CMK (cell line): ENCODE measurements at regions not wholly inside any gene's neighbourhood (a gene's known extent, or its start where the extent isn't known, plus 50 kb on each side); places are given as distances from the start of the nearest gene placed in this dataset.

ENCODE experiments used
- DNase-seq: peaks from one replicate; pipeline ENCODE4 v3.0.0-alpha.2; 2010; ENCODE audit warnings: low read depth

DNA sequence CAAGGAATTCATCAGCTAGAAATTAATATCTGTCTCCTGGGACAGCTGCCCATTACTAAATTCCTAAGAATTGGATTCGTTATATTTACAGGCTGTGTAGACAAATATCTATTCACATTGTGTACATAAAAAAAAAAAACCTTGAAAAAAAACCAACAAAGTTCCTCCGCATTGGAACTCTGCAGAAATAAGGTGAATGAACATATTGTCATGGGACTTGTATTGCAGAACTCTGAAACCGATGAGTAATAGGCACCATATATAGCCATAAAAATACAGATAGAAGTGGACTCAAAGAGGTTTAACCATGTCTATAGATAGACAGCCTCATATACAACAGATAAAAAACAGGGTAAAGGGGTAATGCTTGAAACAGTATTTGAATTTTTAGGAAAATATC lies 909.9 kb upstream of the CHAC2 start:
- DNase-seq = no peak

DNA sequence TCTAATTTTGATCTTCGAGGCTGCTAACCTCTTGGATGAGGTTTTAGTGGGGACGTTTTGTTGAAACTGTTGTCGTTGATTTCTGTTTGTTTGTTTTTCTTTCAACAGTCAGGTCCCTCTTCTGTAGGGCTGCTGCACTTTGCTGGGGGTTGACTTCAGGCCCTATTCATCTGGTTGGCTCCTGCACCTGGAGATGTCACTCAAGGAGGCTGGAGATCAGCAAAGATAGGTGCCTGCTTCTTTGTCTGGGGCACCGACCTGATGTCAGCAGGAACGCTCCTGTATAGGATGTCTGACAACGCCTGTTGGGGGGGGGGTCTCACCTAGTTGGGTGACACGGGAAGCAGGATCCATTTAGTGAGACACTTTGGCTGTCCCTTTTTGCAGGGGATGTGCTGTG lies 915.6 kb upstream of the CHAC2 start:
- no peak for DNase-seq

DNA sequence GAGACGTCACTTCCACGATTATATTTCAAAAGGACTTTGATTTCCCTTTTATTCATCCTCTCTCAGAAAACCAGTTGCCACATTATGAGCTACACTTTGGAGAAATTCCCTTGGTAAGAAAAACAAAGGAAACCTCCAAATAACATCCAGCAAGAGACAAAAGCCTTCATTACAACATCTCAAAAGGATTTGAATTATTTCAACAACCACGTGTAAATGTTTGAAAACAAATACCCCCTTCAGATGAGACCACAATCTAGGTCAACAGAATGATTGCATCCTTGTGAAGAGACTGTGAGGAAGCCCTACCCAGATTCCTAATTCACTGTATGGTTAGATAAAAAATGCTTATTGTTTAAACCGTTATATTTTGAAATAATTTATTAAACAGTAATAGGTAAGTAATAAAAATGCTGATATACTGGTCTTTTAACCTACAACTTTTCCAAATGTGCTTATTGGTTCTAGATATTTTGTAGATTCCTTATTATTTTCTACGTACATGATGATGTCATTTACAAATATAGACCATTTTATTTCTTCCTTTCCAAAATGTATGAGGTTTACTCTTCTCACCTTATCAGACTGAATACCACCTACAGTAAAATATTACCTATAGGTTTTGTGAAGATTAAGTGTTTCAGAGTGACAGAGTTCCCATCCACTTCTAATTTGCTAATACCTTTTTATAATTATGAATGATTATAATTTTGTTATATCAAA lies 922.7 kb upstream of the CHAC2 start:
- DNase-seq = no peak

DNA sequence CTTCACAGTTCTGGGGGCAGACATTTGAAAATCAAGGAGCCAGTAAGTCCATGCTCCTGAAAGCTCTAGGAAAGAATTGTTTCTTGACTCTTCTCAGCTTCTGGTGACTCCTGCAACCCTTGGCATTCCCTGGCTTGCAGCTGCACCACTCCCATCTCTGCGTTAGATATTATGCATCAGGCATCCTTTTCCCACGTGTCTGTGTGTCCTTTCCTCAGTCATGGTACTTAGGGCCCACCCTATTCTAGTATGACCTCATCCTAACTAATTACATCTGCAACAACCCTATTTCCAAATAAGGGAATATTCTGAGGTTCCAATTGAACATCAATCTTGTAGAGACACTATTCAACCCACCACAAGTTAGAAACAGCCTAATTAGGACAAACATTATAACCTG lies 931.7 kb upstream of the CHAC2 start:
- no peak for DNase-seq

DNA sequence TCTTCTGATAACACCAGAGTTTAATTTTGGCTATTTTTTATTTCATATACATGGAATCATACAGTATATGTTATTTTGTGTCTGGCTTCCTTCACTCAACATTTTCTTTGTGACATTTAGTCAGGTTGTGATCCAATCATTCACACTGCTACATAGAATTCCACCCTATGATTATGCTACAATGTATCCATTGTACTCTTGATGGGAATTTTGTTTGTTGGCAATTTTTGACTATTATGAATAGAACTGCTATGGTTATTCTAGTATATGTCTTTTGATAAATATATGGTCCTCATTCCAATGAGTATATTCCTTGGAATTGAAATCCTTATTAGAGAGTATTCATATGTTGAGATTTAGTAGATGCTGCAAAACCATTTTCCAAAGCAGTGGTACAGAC lies 936.4 kb upstream of the CHAC2 start:
- no peak for DNase-seq

DNA sequence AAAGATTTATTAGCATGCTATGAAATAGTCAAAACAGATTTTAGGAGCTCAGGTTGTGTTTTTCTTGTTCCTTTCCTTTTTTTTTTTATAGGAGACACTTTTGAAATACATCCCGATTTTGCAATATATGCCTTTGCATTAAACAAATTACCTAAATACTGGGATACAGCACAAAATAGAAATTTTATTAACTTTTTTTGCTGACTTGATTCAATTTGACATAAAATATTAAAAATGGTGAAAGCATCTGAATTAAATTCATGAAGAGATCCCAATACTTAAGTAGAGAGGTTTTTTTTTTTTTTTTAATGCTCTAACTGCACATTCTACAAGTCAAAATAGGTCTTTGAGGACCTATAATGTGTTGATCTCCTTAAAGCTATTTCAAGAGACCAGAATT lies 939.5 kb upstream of the CHAC2 start:
- no peak for DNase-seq

DNA sequence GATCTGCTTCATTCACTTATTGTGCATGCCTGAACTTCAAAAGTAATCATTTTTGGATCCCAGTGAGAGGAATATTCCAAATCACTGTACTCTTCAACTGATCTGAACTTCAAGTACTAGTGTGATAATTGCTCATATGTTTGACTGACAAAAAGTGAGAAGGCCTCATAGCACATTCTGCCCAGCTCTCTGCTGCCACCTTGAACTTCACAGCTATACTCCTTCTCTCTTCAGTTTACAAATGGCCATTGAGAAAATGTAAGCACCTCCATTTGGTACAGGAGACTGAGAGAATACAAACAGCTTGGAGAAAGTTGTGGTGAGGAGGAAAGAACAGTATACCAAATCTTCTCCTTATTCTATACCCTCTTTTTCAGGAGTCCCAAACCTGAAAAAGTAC lies 946.0 kb upstream of the CHAC2 start:
- no peak for DNase-seq

DNA sequence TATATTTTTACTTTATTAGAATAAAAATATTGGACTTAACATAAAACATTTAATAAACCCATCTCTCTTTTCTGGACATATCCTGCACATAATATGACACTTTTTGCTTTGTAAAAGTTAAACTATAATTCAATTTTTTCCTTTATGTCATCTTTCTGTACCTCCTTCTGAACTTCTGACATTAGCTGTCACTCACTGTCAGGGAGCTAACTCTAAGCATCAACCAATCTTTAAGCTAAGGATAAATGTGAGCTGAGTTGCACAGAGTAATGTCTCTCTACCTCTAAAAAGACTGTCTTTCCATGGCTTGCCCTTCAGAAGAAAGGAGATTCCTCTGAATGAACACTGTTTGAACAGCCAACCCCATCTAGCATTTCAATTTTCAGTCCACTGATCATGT lies 948.6 kb upstream of the CHAC2 start:
- DNase-seq = no peak

DNA sequence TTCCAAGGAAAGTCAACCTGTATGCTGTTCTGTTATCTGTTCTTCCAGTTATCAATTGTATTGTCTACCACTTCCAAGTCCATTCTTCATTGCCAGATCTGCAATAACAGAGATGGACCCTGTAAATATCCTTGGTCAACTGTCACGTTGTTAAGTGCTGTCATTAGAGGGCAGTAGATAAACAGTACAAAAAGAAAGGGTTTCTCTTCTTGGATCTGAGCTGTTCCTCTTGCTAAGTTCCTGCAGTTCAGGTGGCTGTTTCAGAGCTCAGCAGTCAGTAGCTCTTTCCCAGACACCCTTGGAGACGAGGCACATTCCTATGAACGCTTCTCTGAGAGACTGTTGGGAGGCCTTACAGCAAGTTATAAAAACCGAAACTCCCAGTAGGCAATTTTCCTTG lies 957.1 kb upstream of the CHAC2 start:
- no peak for DNase-seq

DNA sequence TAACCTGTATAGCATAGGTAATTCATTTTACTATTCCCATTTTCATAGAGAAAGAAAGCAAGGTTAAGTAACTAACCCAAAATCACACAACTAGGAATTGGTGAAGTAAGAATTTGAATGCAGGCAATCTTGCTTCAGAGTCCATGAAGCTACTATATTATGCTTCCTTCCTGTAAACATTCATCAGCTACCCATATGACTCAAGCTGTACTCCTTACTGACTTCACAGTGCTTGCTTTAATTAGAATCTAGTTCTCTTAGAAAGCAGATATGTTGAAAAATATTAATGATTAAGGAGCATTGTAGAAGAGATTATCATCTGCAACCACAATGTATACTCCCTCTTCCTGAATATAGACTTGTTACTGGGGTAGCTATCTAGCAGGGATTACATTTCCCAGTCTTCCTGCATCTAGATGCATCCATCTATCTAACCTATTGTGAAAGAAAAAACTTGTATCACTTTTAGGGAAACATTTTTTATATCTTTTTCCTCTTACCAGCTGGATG lies 961.6 kb upstream of the CHAC2 start:
- no peak for DNase-seq

DNA sequence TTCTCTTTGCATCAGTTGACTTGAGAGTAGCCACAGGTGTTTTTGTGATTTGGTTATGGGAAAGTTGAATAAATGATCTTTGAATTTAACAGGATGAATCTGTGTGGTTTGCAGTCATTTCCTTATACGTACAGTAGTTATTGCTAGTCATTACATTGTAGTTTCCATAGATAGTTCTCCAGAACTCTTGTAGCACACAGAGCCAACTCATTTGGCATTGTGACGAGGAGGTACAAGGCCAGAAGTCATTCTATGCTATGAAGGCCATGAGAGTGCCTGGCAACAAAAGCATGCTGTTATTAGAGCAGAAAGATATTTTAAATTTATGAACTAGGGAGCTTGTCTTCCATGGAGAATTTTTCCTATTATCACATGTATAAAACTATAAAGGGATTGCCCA lies 973.0 kb upstream of the CHAC2 start:
- no peak for DNase-seq

DNA sequence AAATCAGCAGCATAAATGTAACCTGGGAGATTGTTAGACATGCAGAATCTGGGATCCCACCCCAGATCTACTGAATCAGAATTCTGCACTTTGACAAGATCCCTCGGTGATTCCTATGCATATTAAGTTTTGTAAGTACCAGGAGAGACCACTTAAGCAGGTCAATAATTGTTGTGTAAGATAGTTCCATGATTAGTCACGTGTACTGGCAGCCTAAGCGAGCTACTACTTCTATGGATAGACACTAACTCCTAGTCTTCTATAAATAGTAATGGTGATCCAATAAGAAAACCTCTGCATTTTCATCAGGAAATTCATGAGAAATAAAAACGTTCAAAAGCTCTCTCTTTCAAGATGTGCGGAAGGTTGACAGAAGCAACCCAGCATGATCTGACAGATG lies 988.2 kb upstream of the CHAC2 start:
- DNase-seq = no peak

DNA sequence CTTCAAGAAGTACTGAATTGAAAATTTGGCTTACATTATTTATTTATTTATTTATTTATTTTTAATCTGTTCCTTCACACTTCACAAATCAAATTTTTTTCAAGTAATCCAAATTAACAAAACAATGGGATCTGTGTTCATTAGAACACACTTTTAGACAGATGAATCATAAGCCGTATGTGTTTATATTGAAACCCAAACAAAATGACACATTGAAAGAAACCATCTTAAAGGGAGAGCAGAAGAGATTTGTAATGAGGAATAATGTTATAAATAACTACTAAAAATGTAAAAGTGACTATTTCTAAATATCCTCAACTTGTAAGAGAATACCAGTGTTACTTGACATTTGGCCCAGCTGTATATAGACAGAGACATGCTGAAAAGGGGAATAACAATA lies 991.0 kb upstream of the CHAC2 start:
- DNase-seq = no peak

DNA sequence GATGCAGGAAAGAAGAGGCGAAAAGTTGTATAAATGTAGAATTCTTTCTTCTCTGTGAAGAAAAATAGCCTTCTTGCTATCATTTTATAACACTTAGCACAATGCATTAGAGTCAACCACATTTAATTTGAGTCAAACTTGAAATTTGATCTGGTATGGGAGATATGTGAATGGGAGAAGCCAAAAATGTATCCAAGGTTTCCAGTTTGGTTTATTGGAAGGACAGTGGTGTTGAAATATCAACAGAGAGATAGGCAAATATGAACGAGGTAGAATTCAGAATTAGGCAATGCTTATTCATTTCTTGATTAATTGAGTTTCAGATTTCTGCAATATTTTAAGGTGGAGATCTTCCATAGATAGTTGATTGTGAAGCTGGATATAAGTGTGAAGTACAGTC lies 991.9 kb upstream of the CHAC2 start:
- no peak for DNase-seq

DNA sequence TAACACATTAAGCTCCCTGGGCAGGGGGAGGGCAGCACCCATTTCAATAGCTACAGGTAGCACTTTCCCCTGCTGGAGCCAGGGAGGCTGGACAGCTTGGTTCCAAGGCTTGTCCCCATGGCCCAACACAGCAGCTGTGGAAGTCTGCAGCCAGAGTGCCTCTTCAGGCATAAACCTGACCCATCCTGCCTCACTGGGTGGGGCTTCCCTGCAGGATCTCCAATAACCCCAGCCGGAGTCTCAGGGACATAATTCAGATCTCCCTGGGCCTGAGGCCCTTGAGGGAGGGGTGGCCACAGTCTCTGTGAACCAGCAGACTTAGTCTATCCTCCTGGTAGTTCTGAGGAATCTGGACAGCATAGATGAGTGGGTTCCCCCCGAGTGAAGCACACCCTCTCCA lies 1001.9 kb upstream of the CHAC2 start:
- DNase-seq = no peak

DNA sequence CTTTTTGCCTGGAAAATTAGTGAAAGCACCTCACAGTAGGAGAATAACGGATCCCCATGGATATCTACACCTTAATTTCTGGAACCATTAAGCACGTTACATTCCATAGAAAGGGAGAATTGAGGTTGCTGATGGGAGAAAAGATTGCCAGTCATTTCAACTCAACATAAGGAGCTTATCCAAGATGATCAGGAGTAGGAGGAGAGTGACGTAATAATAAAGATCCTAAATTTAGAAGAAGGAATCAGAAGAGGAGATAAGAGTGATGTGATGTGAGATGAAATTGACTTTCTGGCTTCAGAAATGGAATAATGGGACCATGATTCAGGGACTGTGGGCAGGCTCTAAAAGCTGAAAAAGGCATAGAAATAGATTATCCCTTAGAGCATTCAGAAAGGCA lies 1017.8 kb upstream of the CHAC2 start:
- DNase-seq = no peak

DNA sequence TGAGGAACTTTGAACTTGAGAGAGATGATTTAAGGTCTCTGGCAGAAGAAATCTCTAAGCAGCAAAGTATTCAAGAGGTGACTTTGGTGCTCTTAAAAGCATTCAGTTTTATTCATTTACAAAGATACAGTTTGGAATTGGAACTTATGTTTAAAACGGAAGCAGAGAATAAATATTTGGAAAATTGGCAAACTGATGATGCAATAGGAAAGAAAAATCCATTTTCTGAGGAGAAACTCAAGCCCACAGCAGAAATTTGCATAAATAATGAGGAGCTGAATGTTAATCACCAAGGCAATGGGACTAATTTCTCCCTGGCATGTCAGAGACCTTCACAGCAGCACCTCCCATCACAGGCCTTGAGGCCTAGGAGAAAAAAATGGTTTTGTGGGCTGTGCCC lies 1022.5 kb upstream of the CHAC2 start:
- no peak for DNase-seq

DNA sequence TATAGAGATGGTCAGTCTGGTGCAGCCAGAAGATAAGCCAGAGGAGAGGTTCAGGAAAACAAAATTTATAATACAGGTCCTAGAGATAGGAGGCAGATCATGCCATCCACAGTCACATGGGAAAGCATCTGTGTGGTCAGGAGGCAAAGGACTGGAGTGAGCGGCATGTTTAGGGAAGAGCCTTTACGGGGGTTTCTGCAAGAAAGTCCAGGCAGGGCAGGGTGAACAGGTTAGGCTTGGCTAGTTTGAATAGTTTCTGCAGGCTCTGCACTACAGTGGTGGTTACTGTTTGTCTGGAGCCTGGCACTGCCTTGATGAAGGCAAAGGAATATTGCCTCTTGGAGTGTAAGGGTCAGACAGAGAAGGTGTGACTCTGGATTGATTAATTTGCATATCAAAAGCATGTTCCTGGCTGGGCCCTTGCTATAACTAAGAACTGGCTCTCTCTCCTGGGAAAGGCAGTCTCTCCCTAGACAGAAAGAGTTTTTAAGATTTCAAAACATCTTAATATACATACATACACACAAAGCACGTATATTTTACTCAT lies 1034.7 kb upstream of the CHAC2 start:
- no peak for DNase-seq

DNA sequence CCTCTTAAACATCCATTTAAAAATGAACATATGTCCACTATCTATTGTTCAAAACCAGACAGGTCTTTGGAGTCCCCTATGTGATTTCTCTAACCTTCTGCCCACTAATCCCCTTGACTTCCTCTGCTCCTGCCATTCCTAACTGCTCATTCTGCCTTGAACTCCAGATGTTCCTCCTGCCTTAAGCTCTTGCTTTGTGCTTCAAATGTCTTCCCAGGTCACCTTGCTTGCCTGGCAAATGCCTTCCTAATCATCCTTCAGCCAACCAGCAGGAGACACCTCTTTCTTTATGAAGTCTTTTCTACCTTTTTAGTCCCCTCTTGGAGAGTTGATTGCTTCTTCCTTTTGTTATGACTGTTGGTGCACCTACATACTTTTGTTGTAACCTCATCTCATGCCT lies 1043.0 kb upstream of the CHAC2 start:
- DNase-seq = no peak

DNA sequence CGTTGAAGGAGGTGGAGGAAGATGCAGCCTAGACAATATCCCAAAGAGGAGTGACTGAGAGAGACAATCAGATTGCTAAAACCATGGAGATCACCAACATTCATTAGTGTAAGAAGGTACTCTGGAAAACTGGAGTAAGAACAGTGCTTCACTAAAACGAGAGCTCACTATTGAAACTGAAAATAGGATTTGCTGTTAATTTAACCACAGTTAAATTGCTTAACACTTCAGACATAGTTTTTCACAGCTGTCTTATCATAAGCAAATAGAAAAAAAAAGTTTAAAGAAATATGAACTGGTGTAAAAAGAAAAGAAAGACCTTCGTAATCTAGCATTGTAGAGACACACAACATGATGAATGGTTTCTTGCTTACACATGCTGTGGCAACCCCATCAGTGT lies 1049.8 kb upstream of the CHAC2 start:
- DNase-seq = no peak

DNA sequence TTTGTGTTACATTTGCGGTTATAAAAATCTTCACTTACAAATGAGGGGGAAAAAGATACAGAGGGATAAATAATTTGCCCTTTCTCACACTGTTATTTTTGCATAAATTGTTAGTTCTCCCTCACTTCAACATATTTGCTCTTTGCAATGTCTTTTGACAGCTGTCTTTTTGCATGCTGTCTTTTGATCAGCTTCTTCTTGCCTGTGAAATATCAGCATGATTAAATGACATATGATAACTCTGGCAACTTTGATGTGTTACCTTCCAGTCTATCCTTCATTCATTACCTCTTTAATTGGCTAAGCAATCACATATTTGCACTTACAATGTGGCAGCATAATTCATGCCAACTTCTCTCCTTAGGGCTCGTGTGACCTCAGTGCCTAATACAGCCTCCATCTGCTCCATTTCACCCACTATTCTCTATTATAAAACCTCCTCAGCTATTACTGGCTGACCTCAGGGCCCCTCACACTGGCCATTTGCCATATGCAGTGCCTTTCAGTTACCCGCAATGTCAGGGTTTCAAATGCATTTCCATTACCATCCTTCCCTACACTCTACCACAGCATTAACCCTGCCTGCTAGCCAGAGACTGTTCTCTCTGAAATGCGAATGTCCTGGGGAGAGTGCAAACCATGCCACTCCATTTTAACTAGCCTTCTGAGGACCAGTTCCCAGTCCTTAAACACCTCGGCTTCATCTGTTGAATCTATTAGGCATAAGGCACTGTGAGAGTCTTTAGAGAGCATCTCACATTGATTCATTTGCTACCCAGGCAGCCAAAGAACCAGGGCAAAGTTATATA lies 1056.6 kb upstream of the CHAC2 start:
- no peak for DNase-seq

DNA sequence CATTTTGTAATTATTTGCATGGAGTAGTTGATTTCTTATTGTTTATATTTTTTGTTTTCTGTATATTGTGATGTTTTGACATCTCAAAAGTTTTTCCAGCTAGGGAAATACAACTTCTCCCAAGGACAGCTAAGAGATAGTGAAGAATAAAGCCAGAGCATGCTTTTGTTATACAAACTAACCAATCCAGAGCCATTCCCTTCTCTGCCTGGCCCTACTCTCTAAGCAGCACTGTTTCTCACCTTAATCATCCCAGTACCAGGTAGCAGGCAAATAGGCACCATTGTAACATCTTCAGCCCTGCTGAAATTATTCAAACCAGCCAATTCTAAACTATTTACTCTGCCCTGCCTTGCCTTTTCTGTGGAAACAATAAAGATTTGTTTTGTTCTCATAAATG lies 1063.4 kb upstream of the CHAC2 start:
- DNase-seq = no peak

DNA sequence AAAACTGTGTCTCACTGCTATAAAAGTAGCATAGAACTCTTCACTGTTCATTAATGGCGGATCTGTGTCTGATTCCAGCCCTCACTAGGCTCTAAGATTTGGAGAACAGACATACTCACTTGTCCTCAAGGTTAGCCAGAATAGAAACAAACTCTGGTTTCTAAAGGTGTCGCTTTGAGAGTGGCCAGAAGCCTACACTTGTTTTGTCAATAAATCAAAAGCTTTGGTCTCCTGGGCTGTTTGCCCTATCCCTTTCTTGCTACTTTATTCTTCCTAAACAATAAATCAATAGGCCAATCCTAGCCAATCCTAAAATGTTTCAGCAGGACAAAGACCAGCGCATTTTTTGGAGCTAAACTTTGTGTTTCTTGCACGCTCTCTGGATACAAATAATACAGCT lies 1064.6 kb upstream of the CHAC2 start:
- DNase-seq = no peak
